Stimulated activated CD8-positive, alpha-beta memory T cell treated with anti-CD3 and anti-CD28 coated beads, Interleukin-4, amount 100 ng/mL, for 1 hour (primary cell): ENCODE measurements at regions not wholly inside any gene's neighbourhood (a gene's known extent, or its start where the extent isn't known, plus 50 kb on each side); places are given as distances from the start of the nearest gene placed in this dataset.
"Not testable (repeated sequence)": the region's sequence is repeated elsewhere in the genome, so short reads cannot be mapped to it uniquely, and the experiment has no call there.

Experiments used
- DNase-seq, 2 donors: peaks; one replicate each; pipeline ENCODE4 v3.0.0-alpha.2; 2020; ENCODE audit warnings: low read depth in 2 of 2, low spot score in 1 of 2

- DNase-seq, result no peak
Measured at GRCh38 chr2:105691947-105692390, 52.7 kb upstream of the NCK2 start.

GRCh38 chr2:105690566-105690965 is 54.1 kb upstream of the NCK2 start:
- DNase-seq, result no peak

GRCh38 chr2:105689484-105689883 is 55.2 kb upstream of the NCK2 start:
- DNase-seq, result no peak

GRCh38 chr2:105688946-105689345 is 55.8 kb upstream of the NCK2 start:
- DNase-seq, result no peak

GRCh38 chr2:105686588-105686987 is 58.1 kb upstream of the NCK2 start:
- DNase-seq, result no peak

- DNase-seq, result no peak
Measured at GRCh38 chr2:105683011-105683492, 61.7 kb upstream of the NCK2 start.

- no peak for DNase-seq
Measured at GRCh38 chr2:105682401-105682800, 62.3 kb upstream of the NCK2 start.

GRCh38 chr2:105681927-105682326 is 62.8 kb upstream of the NCK2 start:
- no peak for DNase-seq

GRCh38 chr2:105680357-105680756 is 64.4 kb upstream of the NCK2 start:
- DNase-seq, result no peak

- no peak for DNase-seq
Measured at GRCh38 chr2:105678346-105678745, 66.4 kb upstream of the NCK2 start.

- no peak for DNase-seq
Measured at GRCh38 chr2:105677901-105678300, 66.8 kb upstream of the NCK2 start.

- no peak for DNase-seq
Measured at GRCh38 chr2:105675841-105676240, 68.9 kb upstream of the NCK2 start.

- DNase-seq, result no peak
Measured at GRCh38 chr2:105674859-105675541, 69.7 kb upstream of the NCK2 start.

GRCh38 chr2:105674401-105674800 is 70.3 kb upstream of the NCK2 start:
- DNase-seq, result no peak

GRCh38 chr2:105671156-105671555 is 73.6 kb upstream of the NCK2 start:
- no peak for DNase-seq

- DNase-seq, result no peak
Measured at GRCh38 chr2:105669384-105669891, 75.3 kb upstream of the NCK2 start.

- no peak for DNase-seq
Measured at GRCh38 chr2:105665480-105665879, 79.2 kb upstream of the NCK2 start.

- DNase-seq, result no peak
Measured at GRCh38 chr2:105660489-105660888, 84.2 kb upstream of the NCK2 start.

GRCh38 chr2:105655723-105656606 is 88.7 kb upstream of the NCK2 start:
- not testable (repeated sequence) for DNase-seq

- DNase-seq, result no peak
Measured at GRCh38 chr2:105655244-105655643, 89.5 kb upstream of the NCK2 start.

- no peak for DNase-seq
Measured at GRCh38 chr2:105654474-105655004, 90.2 kb upstream of the NCK2 start.

GRCh38 chr2:105653302-105653701 is 91.4 kb upstream of the NCK2 start:
- DNase-seq, result no peak
